Limb (tissue), 2 donors: ENCODE measurements at regions not wholly inside any gene's neighbourhood (a gene's known extent, or its start where the extent isn't known, plus 50 kb on each side); places are given as distances from the start of the nearest gene placed in this dataset.
"Not testable (repeated sequence)": the region's sequence is repeated elsewhere in the genome, so short reads cannot be mapped to it uniquely, and the experiment has no call there.

Experiments
- DNase-seq, 2 donors: peaks; one replicate each; pipeline ENCODE4 v3.0.0-alpha.2; 2016; ENCODE audit errors: extremely low spot score in 2 of 2

DNA sequence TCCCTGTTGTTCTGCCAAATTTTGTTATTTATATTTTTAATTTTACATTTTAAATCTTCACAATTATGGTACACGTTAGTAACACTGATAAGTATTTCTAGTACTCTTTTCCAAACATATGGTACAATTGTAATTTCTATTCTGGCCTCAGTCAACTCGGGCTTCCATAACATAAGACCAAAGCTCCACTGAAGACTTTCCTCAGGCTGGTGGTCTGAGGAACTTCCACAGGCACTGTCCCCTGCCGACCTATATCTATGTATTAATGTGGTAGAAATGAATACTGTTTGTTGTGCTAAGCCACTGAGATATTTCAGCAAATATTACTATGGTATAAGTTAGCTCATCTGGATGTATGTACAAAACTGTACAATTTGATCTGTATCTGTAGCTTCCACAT is 407.6 kb upstream of the ZNF804A start:
- no peak for DNase-seq

DNA sequence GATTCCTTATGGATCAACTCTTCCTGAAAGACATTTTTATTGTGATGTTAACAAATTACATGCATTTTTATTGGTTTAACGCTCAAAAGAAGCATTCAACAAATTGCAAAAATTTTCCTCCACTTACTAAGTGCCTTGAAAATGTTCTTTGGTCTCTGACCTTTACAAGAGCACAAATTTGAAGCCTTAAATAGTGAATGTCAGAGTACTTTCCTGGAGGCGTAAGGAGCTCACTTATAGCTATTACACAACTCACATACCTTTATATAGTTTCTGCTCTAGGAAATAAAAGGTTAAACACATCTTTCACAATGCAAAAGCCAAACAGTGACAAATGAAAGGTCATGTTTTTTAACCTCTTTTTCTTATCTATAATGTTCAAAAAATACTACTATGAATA is 405.7 kb upstream of the ZNF804A start:
- DNase-seq = no peak

GRCh38 chr2:184197413-184197812 is 400.9 kb upstream of the ZNF804A start:
- no peak for DNase-seq

DNA sequence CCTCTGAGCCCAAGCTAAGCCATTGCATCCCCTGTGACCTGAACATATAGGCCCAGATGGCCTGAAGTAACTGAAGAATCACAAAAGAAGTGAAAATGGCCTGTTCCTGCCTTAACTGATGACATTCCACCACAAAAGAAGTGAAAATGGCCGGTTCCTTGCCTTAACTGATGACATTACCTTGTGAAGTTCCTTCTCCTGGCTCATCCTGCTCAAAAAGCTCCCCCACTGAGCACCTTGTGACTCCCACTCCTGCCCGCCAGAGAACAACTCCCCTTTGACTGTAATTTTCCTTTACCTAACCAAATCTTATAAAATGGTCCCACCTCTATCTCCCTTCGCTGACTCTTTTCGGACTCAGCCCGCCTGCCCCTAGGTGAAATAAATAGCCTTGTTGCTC is 399.5 kb upstream of the ZNF804A start:
- DNase-seq = not testable (repeated sequence)

DNA sequence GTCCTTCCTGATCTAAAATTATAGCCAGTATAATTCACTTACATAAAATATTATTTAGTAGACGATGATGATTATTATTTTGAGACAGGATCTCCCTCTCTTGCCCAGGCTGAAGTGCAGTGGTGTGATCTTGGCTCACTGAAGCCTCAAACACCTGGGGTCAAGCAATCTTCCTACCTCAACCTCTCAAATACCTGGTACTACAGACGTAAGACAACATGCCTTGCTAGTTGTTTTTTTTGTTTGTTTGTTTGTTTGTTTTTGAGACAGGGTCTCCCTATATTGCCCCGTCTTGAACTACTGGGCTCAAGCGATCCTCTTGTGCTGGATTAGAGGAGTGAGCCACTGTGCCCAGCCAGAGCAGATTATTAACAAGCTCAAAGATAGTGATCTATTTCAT is 399.1 kb upstream of the ZNF804A start:
- DNase-seq = no peak

DNA sequence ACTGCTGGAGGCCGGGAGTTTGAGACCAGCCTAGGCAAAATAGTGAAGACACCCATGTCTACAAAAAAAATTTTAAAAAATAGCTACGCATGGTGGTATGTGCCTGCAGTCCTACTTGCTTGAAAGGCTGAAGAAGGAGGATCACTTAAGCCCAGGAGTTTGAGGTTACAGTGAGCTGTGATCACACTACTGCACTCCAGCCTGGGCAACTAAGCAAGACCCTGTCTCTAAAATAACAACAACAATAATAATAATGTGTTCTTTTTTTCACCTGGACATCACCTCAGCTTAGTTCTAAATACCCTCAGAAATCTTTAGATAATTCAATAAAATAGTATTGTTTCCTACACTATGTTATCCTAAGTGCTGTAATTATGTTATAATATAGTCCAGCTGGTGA is 397.1 kb upstream of the ZNF804A start:
- no peak for DNase-seq

GRCh38 chr2:184203661-184204060 is 394.7 kb upstream of the ZNF804A start:
- no peak for DNase-seq

- DNase-seq = no peak
Observed at GRCh38 chr2:184205048-184205596, 393.2 kb upstream of the ZNF804A start.

GRCh38 chr2:184206045-184206444 is 392.3 kb upstream of the ZNF804A start:
- no peak for DNase-seq

GRCh38 chr2:184210329-184210728 is 388.0 kb upstream of the ZNF804A start:
- DNase-seq = no peak

DNA sequence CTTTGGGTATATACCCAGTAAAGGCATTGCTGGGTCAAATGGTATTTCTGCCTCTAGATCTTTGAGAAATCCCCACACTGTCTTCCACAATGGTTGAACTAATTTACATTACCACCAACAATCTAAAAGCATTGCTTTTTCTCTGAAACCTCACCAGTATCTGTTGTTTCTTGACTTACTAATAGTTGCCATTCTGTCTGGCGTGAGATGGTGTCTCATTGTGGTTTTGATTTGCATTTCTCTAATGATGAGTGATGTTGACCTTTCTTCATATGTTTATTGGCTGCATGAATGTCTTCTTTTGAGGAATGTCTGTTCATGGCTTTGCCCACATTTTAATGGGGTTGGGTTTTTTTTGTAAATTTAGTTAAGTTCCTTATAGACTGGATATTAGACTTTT is 382.6 kb upstream of the ZNF804A start:
- no peak for DNase-seq

DNA sequence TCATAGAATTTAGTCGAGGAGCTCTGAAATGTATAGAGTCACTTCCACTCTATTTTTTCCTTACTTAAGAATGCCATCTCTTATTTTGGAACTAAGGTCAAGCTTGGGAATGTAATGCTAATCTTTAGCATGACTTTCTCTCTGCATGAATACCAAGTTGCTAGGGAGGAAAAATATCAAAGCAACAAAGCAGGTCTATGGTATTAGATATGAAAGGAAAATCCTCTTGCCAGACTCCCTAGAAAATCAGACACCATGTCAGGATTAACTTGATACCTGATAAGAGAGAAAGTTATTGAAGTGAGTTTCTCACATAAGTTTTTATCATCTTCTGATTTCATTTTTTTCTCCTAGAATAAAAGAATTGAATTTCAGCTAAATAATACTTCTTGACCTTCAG is 341.7 kb upstream of the ZNF804A start:
- no peak for DNase-seq

DNA sequence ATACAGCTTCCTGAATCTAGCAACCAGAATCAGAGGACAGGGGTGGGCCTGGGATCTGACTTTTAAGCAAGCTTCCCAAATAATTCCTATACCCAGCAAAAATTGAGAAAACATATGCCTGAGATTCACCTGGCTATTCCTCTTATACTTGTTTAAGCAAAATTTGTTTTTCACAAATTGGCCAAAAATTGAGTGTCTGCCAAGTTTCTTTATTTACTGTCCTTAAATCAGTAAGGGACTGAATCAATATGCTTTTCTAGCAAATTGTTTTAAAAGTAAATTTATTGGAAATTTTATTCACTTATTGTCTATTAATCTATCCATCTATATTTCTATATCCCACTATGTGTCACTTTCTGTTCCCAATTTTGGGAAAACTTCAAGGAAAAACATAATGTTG is 337.0 kb upstream of the ZNF804A start:
- no peak for DNase-seq

DNA sequence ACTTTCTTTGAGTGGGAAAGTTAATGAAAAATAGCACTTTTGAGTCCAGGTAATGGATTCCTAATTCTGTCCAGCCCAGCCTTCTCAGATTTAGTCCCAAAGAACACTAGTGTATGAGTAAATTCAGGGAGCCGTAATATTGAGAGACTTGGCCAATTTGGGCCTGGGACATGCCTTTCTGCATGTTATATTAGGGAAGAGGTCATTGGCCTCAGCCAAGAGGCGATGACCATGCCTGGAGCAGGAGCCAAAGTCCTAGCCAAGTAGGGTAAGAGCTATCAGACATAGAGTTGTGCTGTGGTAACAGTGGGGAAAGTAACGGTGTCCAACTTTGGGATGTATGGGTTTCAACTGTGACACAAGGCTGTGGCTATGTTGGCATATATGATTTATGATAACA is 336.5 kb upstream of the ZNF804A start:
- DNase-seq = no peak

- DNase-seq = no peak
Observed at GRCh38 chr2:184268900-184269477, 329.3 kb upstream of the ZNF804A start.

DNA sequence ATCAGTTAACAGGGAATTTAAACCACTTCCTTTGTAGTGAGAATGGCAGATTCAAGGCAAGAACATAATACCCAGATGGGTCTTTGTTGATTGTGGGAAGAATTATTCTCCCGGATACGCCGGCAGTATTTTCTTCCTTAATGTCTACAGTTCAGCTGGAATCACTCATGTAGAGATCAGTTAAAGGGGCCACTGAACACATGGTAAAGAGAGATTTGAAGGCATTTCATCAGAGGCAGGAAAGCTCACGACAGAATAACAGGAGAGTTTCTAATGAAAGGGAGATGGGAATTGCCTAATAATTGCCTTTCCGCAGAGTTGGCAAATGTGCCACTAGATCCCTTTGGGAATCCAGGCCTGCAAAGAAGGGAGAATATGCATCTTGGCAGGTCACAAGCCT is 327.7 kb upstream of the ZNF804A start:
- peak; percentile 21 to 24 for DNase-seq

GRCh38 chr2:184272056-184272455 is 326.3 kb upstream of the ZNF804A start:
- DNase-seq = no peak

- no peak for DNase-seq
Observed at GRCh38 chr2:184294831-184295230, 303.5 kb upstream of the ZNF804A start.

- no peak for DNase-seq
Observed at GRCh38 chr2:184297085-184297484, 301.2 kb upstream of the ZNF804A start.

DNA sequence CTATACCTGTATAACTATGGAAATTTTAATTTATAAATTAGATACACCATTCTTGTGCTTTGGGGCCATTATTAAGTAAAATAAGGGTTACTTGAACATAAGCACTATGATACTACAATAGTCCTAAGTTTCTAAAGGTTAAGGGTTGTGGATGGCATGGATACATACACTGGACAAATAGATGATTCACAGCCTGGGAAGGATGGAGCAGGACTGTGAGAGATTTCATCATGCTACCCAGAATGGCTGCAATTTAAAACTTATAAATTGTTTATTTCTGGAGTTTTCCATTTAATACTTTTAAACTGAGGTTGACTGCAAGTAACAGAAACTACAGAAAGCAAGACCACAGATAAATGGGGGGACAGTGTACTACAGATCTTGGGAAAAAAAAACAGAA is 295.8 kb upstream of the ZNF804A start:
- no peak for DNase-seq

DNA sequence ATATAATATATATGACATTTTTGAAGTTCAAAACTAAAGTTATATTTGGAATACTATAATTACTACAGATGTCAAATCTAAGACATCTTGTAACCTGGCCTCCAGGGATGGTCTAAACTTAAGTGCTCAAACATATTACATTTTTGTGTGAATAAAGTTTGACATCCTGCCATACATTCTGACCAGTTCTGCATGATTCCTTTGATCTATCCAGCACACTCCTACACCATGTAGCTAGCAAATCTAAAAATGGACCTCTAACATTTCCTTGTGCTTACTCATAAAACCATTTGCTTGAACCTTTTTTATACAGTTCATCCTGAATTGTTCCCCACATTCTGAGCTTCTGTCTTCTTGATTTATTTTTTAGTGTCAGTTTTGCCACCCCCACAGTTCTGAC is 294.3 kb upstream of the ZNF804A start:
- DNase-seq = no peak

GRCh38 chr2:184305105-184305504 is 293.2 kb upstream of the ZNF804A start:
- no peak for DNase-seq

DNA sequence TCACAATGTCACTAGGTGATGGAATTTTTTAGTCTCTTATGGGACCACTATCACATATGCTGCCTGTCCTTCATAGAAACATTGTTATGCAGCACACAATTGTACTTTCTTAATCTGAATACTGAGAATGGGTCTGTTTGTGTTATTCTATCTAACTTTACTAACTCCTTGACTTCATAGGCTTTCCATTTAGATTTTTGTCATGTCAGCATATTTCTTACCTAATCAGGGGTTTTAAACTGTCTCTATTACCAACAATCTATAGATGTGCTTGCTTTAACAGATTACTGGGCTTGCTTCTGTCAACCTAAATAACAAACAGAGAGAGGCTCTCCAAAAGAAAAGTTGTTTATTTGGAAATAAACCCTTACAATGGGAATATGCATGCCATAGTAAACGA is 289.6 kb upstream of the ZNF804A start:
- DNase-seq = no peak

- DNase-seq = no peak
Observed at GRCh38 chr2:184312970-184313369, 285.4 kb upstream of the ZNF804A start.
